ENCODE measurements at regions not wholly inside any gene's neighbourhood (a gene's known extent, or its start where the extent isn't known, plus 50 kb on each side); places are given as distances from the start of the nearest gene placed in this dataset.

GRCh38 chr17:52524096-52524637, 365.7 kb upstream of the CA10 start:
- intact Hi-C loops (cut with micrococcal nuclease) = no loop called here
- no TSS peak for BruUV-seq (replicated peaks)
- Histone ChIP-seq H3K9ac (replicated peaks; ENCODE audit: extremely low read depth, insufficient read depth, low read length) (no peak overlapping the region), H4K20me1 (replicated peaks; ENCODE audit: control insufficient read depth, extremely low read depth, insufficient read depth, low read length) (no peaks in the 10 kb centered on the region), H3K9me1 (replicated peaks; ENCODE audit: control insufficient read depth, extremely low read depth, insufficient read depth, low read length) (no peaks in the 10 kb centered on the region), H3K4me1 (ENCODE audit: control insufficient read depth, extremely low read depth, insufficient read depth, low read length) (no peaks in the 10 kb centered on the region), H3K4me3 (replicated peaks in 1 of 3; ENCODE audit: insufficient read depth in 1 of 3, low read depth in 1 of 3, low read length in 3 of 3) (no peak overlapping the region), H3K27me3 (ENCODE audit: control insufficient read depth in 2 of 2, insufficient read depth in 2 of 2, low read length in 2 of 2) (no peaks in the 10 kb centered on the region), H3K79me2 (ENCODE audit: control insufficient read depth, insufficient read depth, low read length) (no peaks in the 10 kb centered on the region), H3K4me2 (ENCODE audit: insufficient read depth, low read length) (no peak overlapping the region), H2AFZ (ENCODE audit: low read depth, low read length) (no peak overlapping the region), H3K36me3 (ENCODE audit: control insufficient read depth in 2 of 2, extremely low read depth in 1 of 2, insufficient read depth in 2 of 2, low read length in 2 of 2) (no peaks in the 10 kb centered on the region), H3K27ac (ENCODE audit: insufficient read depth, low read depth, low read length) (no peak overlapping the region), H3K9me3 (replicated peaks; ENCODE audit: control insufficient read depth, insufficient read depth, low read length) (peaks cover 2% of the 10 kb centered on the region)
- DNase-seq (ENCODE audit: low read depth, low spot score) (no peak), FAIRE-seq (no peak)
- ChIA-PET POLR2A (no interaction called here), CTCF (no interaction called here)
- TF ChIP-seq MAX (IDR thresholded peaks at IDR 0.05; ENCODE audit: insufficient read depth, insufficient read length) = no peak
- TF ChIP-seq POLR2A (IDR thresholded peaks at IDR 0.05; ENCODE audit: low read depth, low read length) = no peak
- no peak for TF ChIP-seq JUN (IDR thresholded peaks at IDR 0.05; ENCODE audit: borderline replicate concordance, insufficient read depth, insufficient read length, low read depth)
- TF ChIP-seq POLR2AphosphoS5 (IDR thresholded peaks at IDR 0.05; ENCODE audit: insufficient read depth, low read depth, low read length) = no peak
- TF ChIP-seq CTCF (IDR thresholded peaks at IDR 0.05; ENCODE audit: extremely low read depth in 1 of 2, insufficient read depth in 1 of 2, low read depth in 1 of 2, low read length in 2 of 2) = no peak
- no peak for TF ChIP-seq MYC (IDR thresholded peaks at IDR 0.05; ENCODE audit: low read depth, low read length)
- dilution Hi-C loops (cut with MboI; ENCODE audit: extremely low pct_ligation_motif_present, low sequenced_read_pairs) = no loop called here

DNA sequence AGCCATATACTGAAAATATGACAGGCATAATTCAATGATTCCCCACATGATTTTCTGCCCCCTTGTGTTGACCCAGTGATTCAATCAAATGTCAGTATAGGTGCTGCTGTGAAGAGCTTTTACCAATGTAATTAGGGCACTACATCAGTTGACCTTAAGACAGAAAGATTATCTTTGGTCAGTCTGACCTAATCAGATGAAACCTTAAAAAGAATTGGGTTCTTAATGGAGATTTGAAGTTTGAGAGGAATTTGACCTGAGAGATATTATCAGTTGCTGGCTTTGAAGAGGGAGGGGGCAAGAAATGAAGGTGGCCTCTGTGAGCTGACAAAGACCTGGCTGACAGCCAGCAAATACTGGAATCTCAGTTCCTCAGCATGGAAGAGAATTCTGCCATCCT, 358.7 kb upstream of the CA10 start:
- Histone ChIP-seq H3K36me3 (ENCODE audit: control insufficient read depth in 2 of 2, extremely low read depth in 1 of 2, insufficient read depth in 2 of 2, low read length in 2 of 2) (no peaks in the 10 kb centered on the region), H4K20me1 (replicated peaks; ENCODE audit: control insufficient read depth, extremely low read depth, insufficient read depth, low read length) (no peaks in the 10 kb centered on the region), H3K9ac (replicated peaks; ENCODE audit: extremely low read depth, insufficient read depth, low read length) (no peak overlapping the region), H2AFZ (ENCODE audit: low read depth, low read length) (no peak overlapping the region), H3K4me3 (replicated peaks in 1 of 3; ENCODE audit: insufficient read depth in 1 of 3, low read depth in 1 of 3, low read length in 3 of 3) (no peak overlapping the region), H3K27ac (ENCODE audit: insufficient read depth, low read depth, low read length) (no peak overlapping the region), H3K9me3 (replicated peaks; ENCODE audit: control insufficient read depth, insufficient read depth, low read length) (peaks cover 2% of the 10 kb centered on the region), H3K27me3 (ENCODE audit: control insufficient read depth in 2 of 2, insufficient read depth in 2 of 2, low read length in 2 of 2) (no peaks in the 10 kb centered on the region), H3K4me1 (ENCODE audit: control insufficient read depth, extremely low read depth, insufficient read depth, low read length) (no peaks in the 10 kb centered on the region), H3K4me2 (ENCODE audit: insufficient read depth, low read length) (no peak overlapping the region), H3K79me2 (ENCODE audit: control insufficient read depth, insufficient read depth, low read length) (no peaks in the 10 kb centered on the region), H3K9me1 (replicated peaks; ENCODE audit: control insufficient read depth, extremely low read depth, insufficient read depth, low read length) (no peaks in the 10 kb centered on the region)
- ChIA-PET POLR2A (no interaction called here), CTCF (no interaction called here)
- DNase-seq (ENCODE audit: low read depth, low spot score) = no peak
- FAIRE-seq = no peak
- TF ChIP-seq POLR2A (IDR thresholded peaks at IDR 0.05; ENCODE audit: low read depth, low read length) = no peak
- TF ChIP-seq JUN (IDR thresholded peaks at IDR 0.05; ENCODE audit: borderline replicate concordance, insufficient read depth, insufficient read length, low read depth) = no peak
- no peak for TF ChIP-seq CTCF (IDR thresholded peaks at IDR 0.05; ENCODE audit: extremely low read depth in 1 of 2, insufficient read depth in 1 of 2, low read depth in 1 of 2, low read length in 2 of 2)
- no peak for TF ChIP-seq MAX (IDR thresholded peaks at IDR 0.05; ENCODE audit: insufficient read depth, insufficient read length)
- TF ChIP-seq EZH2 (IDR thresholded peaks at IDR 0.05; ENCODE audit: borderline replicate concordance, low read depth, low read length, severe bottlenecking) = no peak
- TF ChIP-seq GATA2 (IDR thresholded peaks at IDR 0.05; ENCODE audit: insufficient read depth, insufficient read length, low read depth, low read length) = no peak
- TF ChIP-seq POLR2AphosphoS5 (IDR thresholded peaks at IDR 0.05; ENCODE audit: insufficient read depth, low read depth, low read length) = no peak
- no peak for TF ChIP-seq MYC (IDR thresholded peaks at IDR 0.05; ENCODE audit: low read depth, low read length)
- no peak for TF ChIP-seq FOS (IDR thresholded peaks at IDR 0.05; ENCODE audit: borderline replicate concordance, insufficient read depth, low read length)
- dilution Hi-C loops (cut with MboI; ENCODE audit: extremely low pct_ligation_motif_present, low sequenced_read_pairs) = no loop called here
- BruUV-seq (replicated peaks) = no TSS peak
- intact Hi-C loops (cut with micrococcal nuclease) = no loop called here
